ENCODE measurements at regions not wholly inside any gene's neighbourhood (a gene's known extent, or its start where the extent isn't known, plus 50 kb on each side); places are given as distances from the start of the nearest gene placed in this dataset.

GRCh38 chr11:26219183-26220117 lies 112.5 kb upstream of the ANO3 start:
- WGBS, 2 donors, result 49 to 58% methylated on average over 4 of the region's 4 CpGs
- no peaks in the 10 kb centered on the region for H3K36me3 ChIP-seq
- H3K27ac ChIP-seq, result no peak overlapping the region
- H3K4me1 ChIP-seq, result no peaks in the 10 kb centered on the region
- DNase-seq, result no peak
- TF ChIP-seq CTCF (IDR thresholded peaks at IDR 0.05), result no peak
- no peak for TF ChIP-seq POLR2A (IDR thresholded peaks at IDR 0.05)
- no peaks in the 10 kb centered on the region for H3K9me3 ChIP-seq
- intact Hi-C loops (cut with DNase I), result no loop called here
- H3K4me3 ChIP-seq, result no peak overlapping the region
- H3K27me3 ChIP-seq, result no peaks in the 10 kb centered on the region

- Histone ChIP-seq H3K4me3 (no peak overlapping the region), H3K27me3 (no peaks in the 10 kb centered on the region), H3K4me1 (peaks cover 0 to 8% (median 0%) of the 10 kb centered on the region in 4 donors), H3K36me3 (no peaks in the 10 kb centered on the region), H3K27ac (no peak overlapping the region), H3K9me3 (no peaks in the 10 kb centered on the region)
- DNase-seq, result no peak
- intact Hi-C loops (cut with DNase I), result no loop called here
- 77 to 81% methylated on average over 1 of the region's 1 CpG for WGBS, 2 donors
- TF ChIP-seq POLR2A (IDR thresholded peaks at IDR 0.05), result no peak
- TF ChIP-seq CTCF (IDR thresholded peaks at IDR 0.05), result no peak
- TF ChIP-seq POLR2AphosphoS5 (IDR thresholded peaks at IDR 0.05), result no peak
- no peak for TF ChIP-seq EP300 (IDR thresholded peaks at IDR 0.05)
These were observed 106.3 kb upstream of the ANO3 start for GRCh38 chr11:26225646-26226045.

- intact Hi-C loops (cut with DNase I), result loop anchor here (1.0 kb wide), 1 partner anchor 245 kb away; no protein-coding TSS in a partner anchor
- no peak for DNase-seq
- H3K4me1 ChIP-seq, result peaks cover 0 to 8% (median 0%) of the 10 kb centered on the region in 4 donors
- H3K4me3 ChIP-seq, result no peak overlapping the region
- H3K27ac ChIP-seq, result peak overlapping the region in 1 of 4 donors; percentile 55
- H3K27me3 ChIP-seq, result no peaks in the 10 kb centered on the region
- no peaks in the 10 kb centered on the region for H3K36me3 ChIP-seq
- TF ChIP-seq CTCF (IDR thresholded peaks at IDR 0.05), result peak in 2 of 4 experiments; percentile 16 to 21
- TF ChIP-seq POLR2AphosphoS5 (IDR thresholded peaks at IDR 0.05), result no peak
- no peak for TF ChIP-seq EP300 (IDR thresholded peaks at IDR 0.05)
- H3K9me3 ChIP-seq, result no peaks in the 10 kb centered on the region
- 65 to 66% methylated on average over 5 of the region's 5 CpGs for WGBS, 2 donors
These were observed 104.6 kb upstream of the ANO3 start for GRCh38 chr11:26227301-26227746.

- Histone ChIP-seq H3K27me3 (no peaks in the 10 kb centered on the region), H3K27ac (peak overlapping the region in 1 of 4 donors; percentile 55), H3K4me3 (no peak overlapping the region), H3K4me1 (peaks cover 0 to 8% (median 0%) of the 10 kb centered on the region in 4 donors), H3K9me3 (no peaks in the 10 kb centered on the region), H3K36me3 (no peaks in the 10 kb centered on the region)
- WGBS, 2 donors, result 51 to 65% methylated on average over 3 of the region's 3 CpGs
- no peak for DNase-seq
- no peak for TF ChIP-seq CTCF (IDR thresholded peaks at IDR 0.05)
- TF ChIP-seq POLR2A (IDR thresholded peaks at IDR 0.05), result no peak
- no peak for TF ChIP-seq EP300 (IDR thresholded peaks at IDR 0.05)
- TF ChIP-seq POLR2AphosphoS5 (IDR thresholded peaks at IDR 0.05), result no peak
- intact Hi-C loops (cut with DNase I), result loop anchor here (1.0 kb wide), 1 partner anchor 246 kb away; no protein-coding TSS in a partner anchor
These were observed 103.9 kb upstream of the ANO3 start for GRCh38 chr11:26227883-26228502.
